NCI-H226 (cell line): ENCODE measurements at regions not wholly inside any gene's neighbourhood (a gene's known extent, or its start where the extent isn't known, plus 50 kb on each side); places are given as distances from the start of the nearest gene placed in this dataset.
"Not testable (repeated sequence)": the region's sequence is repeated elsewhere in the genome, so short reads cannot be mapped to it uniquely, and the experiment has no call there.

Experiments
- DNase-seq: peaks from one replicate; pipeline ENCODE4 v3.0.0-alpha.2; 2015

- no peak for DNase-seq
Measured at GRCh38 chr3:110248666-110249065, 823.0 kb upstream of the NECTIN3 start.

GRCh38 chr3:110253794-110254193 is 817.8 kb upstream of the NECTIN3 start:
- no peak for DNase-seq

- no peak for DNase-seq
Measured at GRCh38 chr3:110254591-110254990, 817.0 kb upstream of the NECTIN3 start.

DNA sequence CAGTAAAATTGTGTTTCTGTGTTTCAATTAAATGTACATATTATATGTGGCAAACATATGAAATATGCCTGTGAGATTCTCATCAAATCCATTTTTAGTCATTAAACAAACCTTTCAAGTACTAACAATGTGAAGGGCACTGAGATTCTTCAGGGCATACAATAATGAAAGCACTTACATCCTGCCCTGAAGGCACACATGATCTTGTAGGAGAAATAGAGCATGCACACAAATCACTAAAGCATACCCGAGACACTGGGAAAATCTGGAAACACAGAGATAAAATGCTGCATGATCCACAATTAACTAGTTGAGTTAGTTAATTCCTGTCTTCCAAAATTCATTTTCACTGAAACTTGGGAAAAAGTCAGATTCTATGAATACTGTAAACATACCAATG is 810.5 kb upstream of the NECTIN3 start:
- no peak for DNase-seq

- DNase-seq = no peak
Measured at GRCh38 chr3:110262896-110263295, 808.7 kb upstream of the NECTIN3 start.

GRCh38 chr3:110265302-110265701 is 806.3 kb upstream of the NECTIN3 start:
- no peak for DNase-seq

DNA sequence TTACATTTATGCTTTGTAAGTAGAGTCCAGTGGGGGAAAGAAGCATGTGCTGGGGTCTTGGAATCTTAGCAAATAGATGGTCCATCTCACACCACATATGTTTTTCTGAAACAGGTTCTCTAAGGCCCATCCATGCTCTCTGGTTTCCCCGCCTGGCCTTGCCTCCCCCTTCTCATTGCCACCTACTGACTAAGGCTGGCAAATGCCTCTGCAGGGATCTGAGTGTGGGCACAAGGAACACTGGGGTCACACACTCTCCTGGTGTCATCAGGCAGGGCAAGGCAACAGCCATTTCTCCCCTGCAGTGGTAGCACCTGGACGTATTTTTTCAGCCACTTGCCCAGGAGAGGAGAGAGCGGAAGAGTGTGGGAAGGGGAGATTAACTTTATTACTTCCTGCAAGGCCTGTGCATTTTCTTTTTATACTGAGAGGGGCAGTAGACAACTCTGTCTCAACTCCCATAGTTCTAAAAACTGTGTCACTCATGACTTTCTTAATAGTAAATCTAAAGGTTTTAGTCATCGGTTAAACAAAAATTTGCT is 804.2 kb upstream of the NECTIN3 start:
- DNase-seq = no peak

DNA sequence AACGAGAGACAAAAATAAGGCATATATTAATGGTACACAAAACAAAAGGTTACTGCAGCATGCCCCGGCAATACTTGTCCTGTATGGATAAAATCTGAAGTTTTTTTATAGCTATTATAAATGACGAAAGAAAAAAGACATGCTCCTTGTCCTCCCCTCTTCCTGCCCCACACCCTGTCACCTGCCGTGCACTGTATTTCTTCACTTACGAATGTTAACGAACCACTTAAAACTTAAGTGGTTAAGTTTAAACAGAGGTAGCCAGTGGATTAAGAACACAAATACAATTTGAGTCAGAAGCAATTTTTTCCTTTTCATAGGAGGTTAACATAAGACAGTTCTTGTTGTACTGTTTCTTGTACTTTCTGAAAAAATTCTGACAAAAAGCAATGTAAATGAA is 799.1 kb upstream of the NECTIN3 start:
- no peak for DNase-seq

DNA sequence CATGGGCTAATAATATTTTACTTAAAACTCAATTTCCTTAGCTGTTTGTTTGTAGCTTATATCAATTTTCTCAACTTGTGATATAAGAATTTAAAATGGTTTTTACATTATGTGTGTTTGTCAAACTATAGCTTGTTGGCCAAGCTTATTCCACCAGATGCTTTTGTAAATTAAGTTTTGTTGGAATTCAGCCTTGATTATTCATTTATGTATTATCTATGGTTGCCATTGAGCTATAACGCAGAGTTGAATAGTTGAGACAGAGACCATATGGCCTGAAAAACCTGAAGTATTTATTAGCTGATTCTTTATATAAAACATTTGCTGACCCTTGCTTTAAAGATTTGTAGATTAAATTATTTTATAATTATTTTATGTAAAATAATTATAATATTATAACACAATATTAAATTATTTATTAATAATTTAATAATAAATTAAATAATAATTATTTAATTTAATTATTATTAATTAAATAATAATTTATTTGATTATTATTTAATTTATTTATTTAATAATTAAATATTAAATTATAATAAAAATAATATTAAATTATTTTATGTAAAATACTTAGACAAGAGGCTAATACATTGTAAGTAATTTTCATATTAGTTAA is 779.6 kb upstream of the NECTIN3 start:
- no peak for DNase-seq

DNA sequence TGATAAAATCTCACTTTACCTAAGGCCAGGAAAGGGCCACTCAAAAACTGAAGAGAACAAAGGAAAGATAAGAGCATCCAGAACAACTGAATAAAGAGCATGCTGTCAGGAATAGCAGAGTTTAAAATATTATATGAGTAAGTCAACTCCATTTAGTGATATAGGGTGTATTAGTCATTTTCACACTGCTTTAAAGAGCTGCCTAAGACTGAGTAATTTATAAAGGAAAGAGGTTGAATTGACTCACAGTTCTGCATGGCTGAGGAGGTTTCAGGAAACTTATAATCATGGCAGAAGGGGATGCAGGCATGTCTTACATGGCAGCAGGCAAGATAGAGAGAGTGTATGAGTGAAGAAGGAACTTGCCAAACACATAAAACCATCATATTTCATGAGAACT is 778.0 kb upstream of the NECTIN3 start:
- DNase-seq = peak; percentile 16

DNA sequence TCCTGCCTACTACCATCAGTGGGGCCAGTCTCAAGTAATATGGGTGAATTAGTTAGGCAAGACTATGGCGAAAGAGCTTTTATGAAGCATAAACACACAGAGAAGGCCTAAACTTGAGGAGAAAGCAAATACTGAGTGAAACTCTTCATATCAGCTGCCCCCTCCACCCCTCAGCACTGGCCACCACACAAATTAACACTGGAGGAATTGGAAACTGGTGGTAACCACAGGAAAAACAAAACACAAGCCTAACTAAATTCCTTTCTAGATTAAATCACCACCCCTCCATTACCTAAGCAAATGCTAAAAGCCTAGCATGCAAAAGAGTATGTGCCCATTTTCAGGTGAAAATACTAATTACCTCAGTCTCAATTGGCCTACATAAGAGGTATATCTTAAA is 774.7 kb upstream of the NECTIN3 start:
- peak; percentile 3 for DNase-seq

DNA sequence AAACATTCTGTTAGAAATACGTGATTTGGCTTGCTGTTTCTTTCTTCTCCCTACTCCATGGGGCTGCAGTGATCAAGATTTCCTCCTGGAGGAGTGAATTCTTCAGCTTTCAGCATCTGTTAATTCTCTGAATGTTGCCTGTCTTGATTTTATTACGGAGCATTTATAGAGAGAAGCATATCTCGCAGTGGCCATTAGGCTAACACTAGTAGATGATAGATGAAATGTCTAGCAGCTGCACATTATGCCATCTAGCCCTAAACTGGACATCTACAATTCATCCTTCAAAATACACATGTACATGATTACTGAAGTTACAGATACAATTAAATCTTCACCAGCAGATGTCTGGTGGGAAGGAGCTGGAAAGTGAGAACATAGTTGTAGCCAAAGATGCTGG is 769.8 kb upstream of the NECTIN3 start:
- no peak for DNase-seq

DNA sequence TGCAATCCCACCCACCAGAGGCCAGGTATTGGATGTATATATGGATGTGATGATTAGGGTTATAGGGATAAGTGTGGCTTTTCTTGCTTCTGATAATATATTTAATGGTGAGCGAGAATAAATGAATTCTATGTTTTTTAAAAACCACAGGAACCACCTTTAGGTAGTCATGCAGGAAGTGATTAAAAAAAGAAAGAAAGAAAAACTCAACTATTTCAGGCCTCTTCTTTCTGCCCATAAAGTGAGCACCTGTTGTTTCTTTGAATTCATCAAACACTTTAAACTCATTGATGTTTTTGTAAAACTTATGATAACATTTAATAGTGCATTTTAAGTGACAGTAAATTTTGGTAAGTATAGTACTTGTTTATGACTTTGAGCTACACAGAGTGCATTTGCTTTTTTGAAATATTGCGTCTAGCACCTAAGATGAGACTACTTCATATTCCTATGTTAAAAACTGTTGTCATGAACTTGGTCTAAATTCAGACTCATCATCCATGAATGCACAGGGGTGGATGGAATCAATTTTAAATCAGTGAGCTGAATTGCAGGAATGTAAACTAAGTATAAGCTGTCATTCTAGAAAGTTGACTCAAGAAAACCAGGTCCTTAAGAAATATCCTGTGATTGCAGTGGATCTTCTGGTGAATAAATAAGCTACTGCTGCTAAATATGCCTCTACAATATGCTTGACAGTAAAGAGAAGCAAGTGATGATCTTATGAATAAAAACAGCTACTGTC is 764.4 kb upstream of the NECTIN3 start:
- DNase-seq = no peak

GRCh38 chr3:110311541-110311940 is 760.1 kb upstream of the NECTIN3 start:
- DNase-seq = no peak

- DNase-seq = peak; percentile 40
Measured at GRCh38 chr3:110314512-110315114, 757.0 kb upstream of the NECTIN3 start.

- peak; percentile 9 for DNase-seq
Measured at GRCh38 chr3:110318108-110318507, 753.5 kb upstream of the NECTIN3 start.

DNA sequence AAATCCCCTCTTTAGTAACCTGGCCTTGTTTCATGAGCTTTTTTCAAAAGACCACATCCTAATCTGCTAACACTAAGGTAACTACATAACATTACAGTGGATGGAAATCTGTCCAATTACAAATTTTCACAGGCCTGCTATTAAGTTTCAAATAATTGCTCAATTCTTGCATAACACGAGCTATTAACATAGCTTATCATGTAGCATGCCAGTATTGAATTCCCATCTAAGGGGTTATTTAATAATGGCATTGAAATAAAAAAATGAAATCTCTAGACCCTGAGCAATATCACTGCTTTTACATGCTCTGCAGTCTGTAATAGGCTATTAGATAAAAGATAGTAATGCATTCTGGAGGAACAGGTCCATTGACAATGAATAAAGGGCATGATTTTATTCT is 748.3 kb upstream of the NECTIN3 start:
- DNase-seq = no peak

GRCh38 chr3:110324171-110324705 is 747.4 kb upstream of the NECTIN3 start:
- DNase-seq = no peak

DNA sequence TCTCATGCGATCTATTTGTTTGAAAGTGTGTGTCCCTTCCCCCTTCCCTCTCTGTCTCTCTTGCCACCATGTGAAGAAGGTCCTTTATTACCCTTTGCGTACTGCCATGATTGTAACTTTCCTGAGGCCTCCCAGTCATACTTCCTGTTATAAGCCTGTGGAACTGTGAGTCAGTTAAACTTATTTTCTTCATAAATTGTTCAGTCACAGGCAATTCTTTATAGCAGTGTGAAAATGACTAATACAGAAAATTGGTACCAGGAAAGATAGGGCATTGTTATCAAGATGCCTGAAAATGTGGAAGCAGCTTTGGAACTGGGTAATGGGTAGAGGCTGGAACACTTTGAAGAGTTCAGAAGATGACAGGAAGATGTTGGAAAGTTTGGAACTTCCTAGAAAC is 743.7 kb upstream of the NECTIN3 start:
- DNase-seq = peak; percentile 37

- DNase-seq = not testable (repeated sequence)
Measured at GRCh38 chr3:110331562-110331961, 740.1 kb upstream of the NECTIN3 start.

DNA sequence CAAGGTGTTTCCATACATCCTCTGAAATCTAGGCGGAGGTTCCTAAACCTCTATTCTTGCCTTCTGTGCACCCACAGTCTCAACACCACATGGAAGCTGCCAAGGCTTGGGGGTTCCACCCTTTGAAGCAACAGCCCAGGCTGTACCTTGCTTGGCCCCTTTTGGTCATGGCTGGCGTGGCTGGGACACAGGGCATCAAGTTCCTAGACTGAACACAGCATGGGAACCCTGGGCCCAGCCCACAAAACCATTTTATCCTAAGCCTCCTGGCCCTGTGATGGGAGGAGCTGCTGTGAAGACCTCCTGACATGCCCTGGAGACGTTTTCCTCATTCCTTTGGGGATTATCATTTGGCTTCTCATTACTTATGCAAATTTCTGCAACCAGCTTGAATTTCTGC is 739.0 kb upstream of the NECTIN3 start:
- DNase-seq = no peak

DNA sequence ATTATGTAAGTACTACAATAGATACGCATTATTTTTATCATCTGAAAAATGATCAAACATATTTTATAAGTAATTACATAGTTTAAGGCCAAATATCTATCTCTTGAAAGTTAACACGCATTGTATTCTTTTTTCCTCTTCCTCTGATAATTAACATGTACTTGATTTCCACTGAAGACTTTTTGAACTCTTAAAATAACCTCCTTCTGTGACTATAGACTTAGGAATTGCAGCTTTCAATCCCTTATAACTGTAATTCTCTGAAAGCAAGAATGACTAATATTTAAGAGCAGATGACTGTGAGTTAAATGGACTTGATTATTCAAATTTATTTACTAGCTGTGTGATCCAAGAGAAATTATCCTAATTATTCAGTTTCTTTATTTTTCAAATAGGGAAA is 730.6 kb upstream of the NECTIN3 start:
- no peak for DNase-seq

DNA sequence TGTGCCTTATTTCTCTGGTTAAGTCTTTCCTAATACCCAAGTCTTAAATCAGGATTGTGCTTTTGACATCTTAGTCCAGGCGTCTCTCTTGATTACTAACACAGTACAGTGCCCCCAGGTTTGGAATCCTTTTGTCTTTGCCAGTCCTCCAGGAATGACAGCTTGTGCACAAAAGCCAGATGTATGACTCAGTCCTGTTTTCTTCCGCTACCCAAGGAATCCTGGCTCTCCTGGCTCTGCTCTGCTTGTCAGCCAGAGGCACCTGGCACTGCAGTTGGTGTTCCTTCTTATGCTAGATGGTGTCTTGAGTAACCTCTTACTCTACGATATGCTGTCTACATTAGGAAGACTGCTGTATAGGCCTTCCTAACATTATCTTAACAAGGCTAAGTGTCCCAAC is 728.2 kb upstream of the NECTIN3 start:
- peak; percentile 66 for DNase-seq

DNA sequence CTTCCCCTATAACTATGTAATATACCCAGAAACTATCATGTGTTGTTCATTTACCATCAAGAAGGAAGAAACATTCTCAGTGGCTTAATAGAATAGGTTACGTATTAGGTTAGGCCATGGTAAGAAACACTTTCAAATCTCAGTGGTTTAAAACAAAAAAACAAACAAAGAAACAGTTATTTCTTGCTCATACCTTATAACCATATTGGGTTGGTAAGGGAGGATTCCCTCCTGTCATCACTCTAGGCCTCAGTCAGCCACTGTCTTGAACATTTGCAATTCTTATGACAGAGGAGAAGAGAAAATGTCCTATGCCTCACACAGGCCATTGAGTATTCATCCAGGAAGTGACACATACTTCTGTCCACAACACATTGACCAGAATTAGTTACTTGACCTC is 727.7 kb upstream of the NECTIN3 start:
- no peak for DNase-seq
